Esophagus squamous epithelium (tissue), 4 donors: ENCODE measurements at regions not wholly inside any gene's neighbourhood (a gene's known extent, or its start where the extent isn't known, plus 50 kb on each side); places are given as distances from the start of the nearest gene placed in this dataset.

Experiments
- POLR2A ChIP-seq, 4 donors: fragments of 450-650 bp; IDR thresholded peaks; one replicate each; pipeline ENCODE4 v1.6.1; 2017; ENCODE audit warnings: antibody characterized with exemption in 4 of 4, mild to moderate bottlenecking in 4 of 4, moderate library complexity in 3 of 4
- TF ChIP-seq, protein P1 (sequence below), 6 experiments: fragments of 450-650 bp in 4 of 6; fragments of 200-600 bp in 2 of 6; sonication (generic) in 2 of 6; IDR thresholded peaks; one replicate each; pipeline ENCODE4 v1.5.1; 2016 to 2019; ENCODE audit warnings: antibody characterized with exemption in 6 of 6, mild to moderate bottlenecking in 4 of 6, moderate library complexity in 4 of 6

DNA sequence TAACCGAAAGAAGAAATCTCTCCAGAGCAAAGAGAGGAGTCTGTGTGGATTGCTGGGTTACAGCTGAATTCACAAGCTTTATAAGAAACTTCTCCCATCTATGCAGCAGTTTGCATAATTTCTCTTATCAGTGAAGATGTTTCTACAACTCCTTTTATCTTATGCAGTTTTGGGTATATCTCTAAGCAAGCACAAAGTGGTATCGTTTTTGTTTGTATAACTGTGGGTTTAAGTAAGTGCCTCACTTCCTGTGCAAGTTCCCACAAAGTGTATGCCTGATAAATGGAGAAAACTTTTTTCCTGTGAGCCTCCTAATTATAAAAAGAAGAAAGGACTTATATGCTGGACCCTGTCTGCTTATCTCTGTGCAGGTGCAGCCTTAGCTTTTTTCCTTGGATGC is 205.6 kb downstream of the RPS4Y2 start:
- TF ChIP-seq, protein P1, sequence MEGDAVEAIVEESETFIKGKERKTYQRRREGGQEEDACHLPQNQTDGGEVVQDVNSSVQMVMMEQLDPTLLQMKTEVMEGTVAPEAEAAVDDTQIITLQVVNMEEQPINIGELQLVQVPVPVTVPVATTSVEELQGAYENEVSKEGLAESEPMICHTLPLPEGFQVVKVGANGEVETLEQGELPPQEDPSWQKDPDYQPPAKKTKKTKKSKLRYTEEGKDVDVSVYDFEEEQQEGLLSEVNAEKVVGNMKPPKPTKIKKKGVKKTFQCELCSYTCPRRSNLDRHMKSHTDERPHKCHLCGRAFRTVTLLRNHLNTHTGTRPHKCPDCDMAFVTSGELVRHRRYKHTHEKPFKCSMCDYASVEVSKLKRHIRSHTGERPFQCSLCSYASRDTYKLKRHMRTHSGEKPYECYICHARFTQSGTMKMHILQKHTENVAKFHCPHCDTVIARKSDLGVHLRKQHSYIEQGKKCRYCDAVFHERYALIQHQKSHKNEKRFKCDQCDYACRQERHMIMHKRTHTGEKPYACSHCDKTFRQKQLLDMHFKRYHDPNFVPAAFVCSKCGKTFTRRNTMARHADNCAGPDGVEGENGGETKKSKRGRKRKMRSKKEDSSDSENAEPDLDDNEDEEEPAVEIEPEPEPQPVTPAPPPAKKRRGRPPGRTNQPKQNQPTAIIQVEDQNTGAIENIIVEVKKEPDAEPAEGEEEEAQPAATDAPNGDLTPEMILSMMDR (IDR thresholded peaks at IDR 0.05): no peak
- TF ChIP-seq POLR2A (IDR thresholded peaks at IDR 0.05): no peak
